GM12891 (cell line): ENCODE measurements at regions not wholly inside any gene's neighbourhood (a gene's known extent, or its start where the extent isn't known, plus 50 kb on each side); places are given as distances from the start of the nearest gene placed in this dataset.

Experiments used
- PAX5 ChIP-seq: IDR thresholded peaks from 2 replicates; pipeline ENCODE4 v1.6.1; 2011; ENCODE audit warnings: low read length, moderate library complexity, mild to moderate bottlenecking; ENCODE audit not compliant: insufficient read depth, severe bottlenecking
- POLR2A ChIP-seq: IDR thresholded peaks from 2 replicates; pipeline ENCODE4 v1.6.1; 2011; ENCODE audit warnings: low read depth, low read length, control low read depth
- POLR2AphosphoS5 ChIP-seq: IDR thresholded peaks from 2 replicates; pipeline ENCODE4 v1.6.1; 2011; ENCODE audit warnings: low read depth, low read length, control low read depth
- SPI1 ChIP-seq: IDR thresholded peaks from 2 replicates; pipeline ENCODE4 v1.6.1; 2011; ENCODE audit warnings: low read depth, low read length, control low read depth
- TAF1 ChIP-seq: IDR thresholded peaks from 2 replicates; pipeline ENCODE4 v1.6.1; 2011; ENCODE audit warnings: low read depth, low read length, control low read depth

GRCh38 chr1:244214009-244214967, 163.2 kb downstream of the ZBTB18 start:
- no peak for TF ChIP-seq TAF1
- TF ChIP-seq POLR2A: no peak
- no peak for TF ChIP-seq POLR2AphosphoS5
- TF ChIP-seq SPI1: no peak
- no peak for TF ChIP-seq PAX5
